ENCODE measurements at regions not wholly inside any gene's neighbourhood (a gene's known extent, or its start where the extent isn't known, plus 50 kb on each side); places are given as distances from the start of the nearest gene placed in this dataset.

GRCh38 chr1:208597571-208597970 is 353.4 kb upstream of the PLXNA2 start:
- no peak for DNase-seq

GRCh38 chr1:208598021-208598420 is 353.8 kb upstream of the PLXNA2 start:
- DNase-seq, result no peak

- DNase-seq, result no peak
These were observed 354.9 kb upstream of the PLXNA2 start for GRCh38 chr1:208599063-208599462.

- no peak for DNase-seq
These were observed 356.4 kb upstream of the PLXNA2 start for GRCh38 chr1:208600456-208601190.

GRCh38 chr1:208601561-208601960 is 357.4 kb upstream of the PLXNA2 start:
- no peak for DNase-seq

- DNase-seq, result no peak
These were observed 359.5 kb upstream of the PLXNA2 start for GRCh38 chr1:208603721-208604120.

- DNase-seq, result no peak
These were observed 360.1 kb upstream of the PLXNA2 start for GRCh38 chr1:208604295-208604694.

- no peak for DNase-seq
These were observed 362.8 kb upstream of the PLXNA2 start for GRCh38 chr1:208606959-208607358.

- DNase-seq, result no peak
These were observed 363.4 kb upstream of the PLXNA2 start for GRCh38 chr1:208607616-208608015.

GRCh38 chr1:208614610-208615009 is 370.4 kb upstream of the PLXNA2 start:
- no peak for DNase-seq

- no peak for DNase-seq
These were observed 371.2 kb upstream of the PLXNA2 start for GRCh38 chr1:208615371-208615770.

GRCh38 chr1:208616776-208617175 is 372.6 kb upstream of the PLXNA2 start:
- DNase-seq, result no peak

GRCh38 chr1:208628022-208628914 is 384.1 kb upstream of the PLXNA2 start:
- no peak for DNase-seq

- DNase-seq, result no peak
These were observed 386.9 kb upstream of the PLXNA2 start for GRCh38 chr1:208631092-208631491.

GRCh38 chr1:208631506-208631905 is 387.3 kb upstream of the PLXNA2 start:
- DNase-seq, result no peak

GRCh38 chr1:208634346-208635140 is 390.4 kb upstream of the PLXNA2 start:
- DNase-seq, result no peak

- no peak for DNase-seq
These were observed 393.0 kb upstream of the PLXNA2 start for GRCh38 chr1:208637181-208637580.

GRCh38 chr1:208639382-208639781 is 395.2 kb upstream of the PLXNA2 start:
- no peak for DNase-seq

GRCh38 chr1:208640295-208640694 is 396.1 kb upstream of the PLXNA2 start:
- DNase-seq, result no peak

- no peak for DNase-seq
These were observed 397.5 kb upstream of the PLXNA2 start for GRCh38 chr1:208641579-208642280.

GRCh38 chr1:208643005-208643597 is 398.9 kb upstream of the PLXNA2 start:
- DNase-seq, result no peak

All from NCI-H510A (cell line).